ENCODE measurements at regions not wholly inside any gene's neighbourhood (a gene's known extent, or its start where the extent isn't known, plus 50 kb on each side); places are given as distances from the start of the nearest gene placed in this dataset.

GRCh38 chr10:57023626-57024025 lies 662.6 kb upstream of the ZWINT start:
- Histone ChIP-seq H3K27me3 (ENCODE audit: control insufficient read depth, extremely low read depth, insufficient read depth, low read length) (no peaks in the 10 kb centered on the region), H3K9ac (ENCODE audit: control insufficient read depth, extremely low read depth, insufficient read depth, low read length) (no peak overlapping the region), H3K4me3 (ENCODE audit: control insufficient read depth in 2 of 3, extremely low read depth in 1 of 3, insufficient read depth in 2 of 3, low read depth in 1 of 3, low read length in 3 of 3) (no peak overlapping the region), H3K79me2 (ENCODE audit: control insufficient read depth, insufficient read depth, low read length) (no peaks in the 10 kb centered on the region), H3K36me3 (ENCODE audit: control insufficient read depth in 2 of 2, extremely low read depth in 1 of 2, insufficient read depth in 2 of 2, low read length in 2 of 2) (no peaks in the 10 kb centered on the region), H4K20me1 (ENCODE audit: control insufficient read depth, extremely low read depth, insufficient read depth, low read length) (no peaks in the 10 kb centered on the region), H3K4me1 (ENCODE audit: control insufficient read depth, extremely low read depth, insufficient read depth, low read length) (no peaks in the 10 kb centered on the region), H2AFZ (ENCODE audit: control insufficient read depth, low read length) (no peak overlapping the region), H3K9me1 (ENCODE audit: control insufficient read depth, extremely low read depth, insufficient read depth, low read length) (no peaks in the 10 kb centered on the region), H3K9me3 (ENCODE audit: control insufficient read depth, low read depth, low read length) (no peaks in the 10 kb centered on the region), H3K4me2 (ENCODE audit: control insufficient read depth, extremely low read depth, insufficient read depth, low read depth, low read length) (no peak overlapping the region), H3K27ac (ENCODE audit: control insufficient read depth, insufficient read depth, low read length) (no peak overlapping the region)
- dilution Hi-C loops (cut with MboI; ENCODE audit: extremely low pct_ligation_motif_present, low sequenced_read_pairs): no loop called here
- DNase-seq (ENCODE audit: low read depth, low spot score) (no peak), FAIRE-seq (no peak)
- TF ChIP-seq EZH2 (IDR thresholded peaks at IDR 0.05; ENCODE audit: low read length) (no peak), CTCF (optimal IDR thresholded peaks at IDR 0.05 in 1 of 3, IDR thresholded peaks at IDR 0.05 in 1 of 3, conservative IDR thresholded peaks at IDR 0.05 in 1 of 3; ENCODE audit: extremely low read depth in 1 of 3, insufficient read depth in 2 of 3, low read length in 3 of 3) (no peak)

GRCh38 chr10:57018452-57018851 lies 657.4 kb upstream of the ZWINT start:
- Histone ChIP-seq H3K9me3 (ENCODE audit: control insufficient read depth, low read depth, low read length) (peaks cover 4% of the 10 kb centered on the region), H3K4me1 (ENCODE audit: control insufficient read depth, extremely low read depth, insufficient read depth, low read length) (no peaks in the 10 kb centered on the region), H2AFZ (ENCODE audit: control insufficient read depth, low read length) (no peak overlapping the region), H3K4me3 (ENCODE audit: control insufficient read depth in 2 of 3, extremely low read depth in 1 of 3, insufficient read depth in 2 of 3, low read depth in 1 of 3, low read length in 3 of 3) (no peak overlapping the region), H3K9ac (ENCODE audit: control insufficient read depth, extremely low read depth, insufficient read depth, low read length) (no peak overlapping the region), H4K20me1 (ENCODE audit: control insufficient read depth, extremely low read depth, insufficient read depth, low read length) (no peaks in the 10 kb centered on the region), H3K27me3 (ENCODE audit: control insufficient read depth, extremely low read depth, insufficient read depth, low read length) (no peaks in the 10 kb centered on the region), H3K27ac (ENCODE audit: control insufficient read depth, insufficient read depth, low read length) (no peak overlapping the region), H3K9me1 (ENCODE audit: control insufficient read depth, extremely low read depth, insufficient read depth, low read length) (no peaks in the 10 kb centered on the region), H3K79me2 (ENCODE audit: control insufficient read depth, insufficient read depth, low read length) (no peaks in the 10 kb centered on the region), H3K36me3 (ENCODE audit: control insufficient read depth in 2 of 2, extremely low read depth in 1 of 2, insufficient read depth in 2 of 2, low read length in 2 of 2) (no peaks in the 10 kb centered on the region), H3K4me2 (ENCODE audit: control insufficient read depth, extremely low read depth, insufficient read depth, low read depth, low read length) (no peak overlapping the region)
- dilution Hi-C loops (cut with MboI; ENCODE audit: extremely low pct_ligation_motif_present, low sequenced_read_pairs): no loop called here
- DNase-seq (ENCODE audit: low read depth, low spot score) (no peak), FAIRE-seq (no peak)
- TF ChIP-seq EZH2 (IDR thresholded peaks at IDR 0.05; ENCODE audit: low read length): no peak

DNA sequence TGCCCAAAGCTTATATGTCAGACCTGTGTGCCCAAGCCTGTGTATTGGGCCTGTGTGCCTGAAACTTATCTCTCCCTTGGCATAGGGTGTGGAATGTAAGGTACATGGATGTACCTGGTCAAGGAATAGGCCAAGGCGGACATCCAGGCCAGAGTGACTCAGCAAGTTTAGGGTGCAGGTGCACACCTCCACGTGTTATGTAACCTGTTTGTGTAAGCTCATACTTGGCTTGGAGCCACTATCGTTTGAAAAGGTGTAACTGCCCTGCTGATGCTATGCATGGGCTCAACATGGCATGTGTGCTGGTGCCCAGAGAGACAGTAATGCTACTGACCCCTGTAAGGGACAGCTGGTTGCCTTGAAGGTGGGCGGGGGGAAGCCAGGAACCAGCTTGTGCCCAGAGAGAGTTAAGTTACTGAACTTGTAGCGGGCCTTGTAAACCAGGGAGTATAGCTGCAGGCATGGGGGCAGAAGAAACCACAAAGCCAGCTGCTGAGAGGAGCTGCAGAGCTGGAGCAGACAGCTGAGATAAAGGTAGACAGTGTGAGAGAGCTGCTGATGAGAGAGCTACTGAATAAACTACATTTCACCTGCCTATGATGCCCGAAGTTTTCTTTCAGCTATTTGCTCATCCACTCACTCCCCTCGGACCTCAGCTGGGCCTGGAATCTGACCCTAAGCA lies 656.4 kb upstream of the ZWINT start:
- no peaks in the 10 kb centered on the region for H3K4me1 ChIP-seq (ENCODE audit: control insufficient read depth, extremely low read depth, insufficient read depth, low read length)
- H3K9me1 ChIP-seq (ENCODE audit: control insufficient read depth, extremely low read depth, insufficient read depth, low read length): no peaks in the 10 kb centered on the region
- DNase-seq (ENCODE audit: low read depth, low spot score) (no peak), FAIRE-seq (no peak)
- peaks cover 4% of the 10 kb centered on the region for H3K9me3 ChIP-seq (ENCODE audit: control insufficient read depth, low read depth, low read length)
- no peak for TF ChIP-seq EZH2 (IDR thresholded peaks at IDR 0.05; ENCODE audit: low read length)
- no peak for TF ChIP-seq CTCF (optimal IDR thresholded peaks at IDR 0.05 in 1 of 3, IDR thresholded peaks at IDR 0.05 in 1 of 3, conservative IDR thresholded peaks at IDR 0.05 in 1 of 3; ENCODE audit: extremely low read depth in 1 of 3, insufficient read depth in 2 of 3, low read length in 3 of 3)
- dilution Hi-C loops (cut with MboI; ENCODE audit: extremely low pct_ligation_motif_present, low sequenced_read_pairs): no loop called here
- no peak overlapping the region for H3K27ac ChIP-seq (ENCODE audit: control insufficient read depth, insufficient read depth, low read length)
- no peak overlapping the region for H3K4me3 ChIP-seq (ENCODE audit: control insufficient read depth in 2 of 3, extremely low read depth in 1 of 3, insufficient read depth in 2 of 3, low read depth in 1 of 3, low read length in 3 of 3)
- no peak overlapping the region for H3K9ac ChIP-seq (ENCODE audit: control insufficient read depth, extremely low read depth, insufficient read depth, low read length)
- no peak overlapping the region for H2AFZ ChIP-seq (ENCODE audit: control insufficient read depth, low read length)
- no peak overlapping the region for H3K4me2 ChIP-seq (ENCODE audit: control insufficient read depth, extremely low read depth, insufficient read depth, low read depth, low read length)
- H4K20me1 ChIP-seq (ENCODE audit: control insufficient read depth, extremely low read depth, insufficient read depth, low read length): no peaks in the 10 kb centered on the region
- no peaks in the 10 kb centered on the region for H3K36me3 ChIP-seq (ENCODE audit: control insufficient read depth in 2 of 2, extremely low read depth in 1 of 2, insufficient read depth in 2 of 2, low read length in 2 of 2)
- no peaks in the 10 kb centered on the region for H3K79me2 ChIP-seq (ENCODE audit: control insufficient read depth, insufficient read depth, low read length)
- no peaks in the 10 kb centered on the region for H3K27me3 ChIP-seq (ENCODE audit: control insufficient read depth, extremely low read depth, insufficient read depth, low read length)

Data from keratinocyte (primary cell).